Muscle of back (tissue), 3 donors: ENCODE measurements at regions not wholly inside any gene's neighbourhood (a gene's known extent, or its start where the extent isn't known, plus 50 kb on each side); places are given as distances from the start of the nearest gene placed in this dataset.
"Not testable (repeated sequence)": the region's sequence is repeated elsewhere in the genome, so short reads cannot be mapped to it uniquely, and the experiment has no call there.

Experiments
- DNase-seq, 3 donors: peaks; one replicate each; pipeline versions ENCODE4 v3.0.0 to v3.0.0-alpha.2; 2013

DNA sequence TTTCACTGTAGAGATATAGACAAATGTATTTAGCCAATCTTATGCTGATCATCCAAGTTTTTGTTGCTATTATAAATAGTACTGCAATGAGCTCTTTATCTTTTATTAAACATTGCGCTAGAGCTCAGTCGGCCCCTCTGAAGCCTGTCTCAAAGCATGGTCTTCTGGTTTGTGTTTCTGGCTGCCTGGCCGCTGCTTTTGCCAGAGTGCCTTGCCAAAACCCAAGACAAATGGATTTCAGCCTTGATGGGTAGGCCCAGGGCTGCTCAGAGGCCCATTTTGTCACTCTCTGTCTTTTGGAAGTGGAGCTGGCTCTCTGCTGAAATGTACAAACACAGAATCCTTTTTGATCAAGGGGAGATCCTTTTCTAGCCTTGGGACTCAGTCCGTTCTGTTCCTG, 102.9 kb upstream of the KCNG1 start:
- no peak for DNase-seq

DNA sequence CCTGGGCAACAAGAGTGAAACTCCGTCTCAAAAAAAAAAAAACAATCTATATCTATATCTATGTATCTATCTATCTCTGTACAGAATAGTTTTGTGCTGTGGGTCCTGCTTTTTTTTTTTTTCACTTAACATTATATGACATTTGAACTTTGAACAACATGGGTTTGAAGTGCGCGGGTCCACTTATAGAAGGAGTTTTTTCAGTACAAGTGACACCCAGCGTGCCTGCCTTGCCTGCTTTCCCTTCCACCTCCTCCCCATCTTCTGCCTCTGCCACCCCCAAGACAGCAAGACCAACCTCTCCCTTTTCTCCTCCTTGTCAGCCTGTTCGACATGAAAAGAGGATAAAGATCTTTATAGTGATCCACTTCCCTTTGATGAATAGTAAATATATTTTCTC, 102.2 kb upstream of the KCNG1 start:
- DNase-seq, result no peak

DNA sequence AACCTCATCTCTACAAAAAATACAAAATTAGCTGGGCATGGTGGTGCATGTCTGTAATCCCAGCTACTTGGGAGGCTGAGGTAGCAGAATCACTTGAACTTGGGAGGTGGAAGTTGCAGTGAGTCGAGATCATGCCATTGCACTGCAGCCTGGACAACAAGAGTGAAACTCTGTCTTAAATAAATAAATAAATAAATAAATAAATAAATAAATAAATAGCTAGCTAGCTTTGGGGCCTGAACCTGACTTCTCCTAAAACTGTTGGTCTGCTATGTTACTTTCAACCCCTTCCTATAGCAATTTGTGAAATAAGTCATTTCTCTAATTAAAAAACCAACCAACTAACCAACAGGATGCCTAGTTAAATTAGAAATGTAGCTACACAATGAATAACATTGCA, 101.0 kb upstream of the KCNG1 start:
- DNase-seq, result not testable (repeated sequence)

DNA sequence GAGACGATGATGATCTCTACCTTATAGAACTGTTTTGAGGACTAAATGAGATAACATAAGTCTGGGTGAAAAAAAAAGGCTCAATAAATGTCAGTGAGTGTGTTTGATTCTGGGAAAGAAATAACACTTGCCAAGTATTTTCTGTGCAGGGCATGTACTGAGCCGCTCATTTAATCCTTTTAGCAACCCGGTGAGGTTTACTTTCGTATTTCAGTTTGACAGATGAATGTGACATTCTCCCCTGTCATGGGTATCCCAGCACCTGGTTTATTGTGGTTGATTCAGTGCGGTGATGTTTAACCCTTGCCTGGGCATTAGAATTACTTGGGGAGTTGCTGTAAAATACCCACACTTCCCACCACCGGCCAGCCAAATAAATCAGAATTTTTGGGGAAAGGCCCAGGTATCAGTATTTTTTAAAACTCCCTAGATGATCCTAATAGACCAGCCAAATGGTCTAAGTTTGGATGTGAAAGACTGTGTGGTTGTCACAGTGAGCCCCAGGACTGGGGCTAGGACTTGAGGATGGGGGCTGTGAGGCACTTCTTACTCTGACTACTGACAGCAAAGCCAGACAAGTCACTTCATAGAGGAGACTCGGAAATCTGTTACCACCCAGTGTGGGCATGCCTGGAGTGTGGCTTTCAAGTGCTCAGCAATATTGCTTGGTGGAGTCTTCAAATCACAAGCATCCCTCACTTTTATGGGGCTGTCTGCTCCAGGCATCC, 100.2 kb upstream of the KCNG1 start:
- DNase-seq, result no peak

DNA sequence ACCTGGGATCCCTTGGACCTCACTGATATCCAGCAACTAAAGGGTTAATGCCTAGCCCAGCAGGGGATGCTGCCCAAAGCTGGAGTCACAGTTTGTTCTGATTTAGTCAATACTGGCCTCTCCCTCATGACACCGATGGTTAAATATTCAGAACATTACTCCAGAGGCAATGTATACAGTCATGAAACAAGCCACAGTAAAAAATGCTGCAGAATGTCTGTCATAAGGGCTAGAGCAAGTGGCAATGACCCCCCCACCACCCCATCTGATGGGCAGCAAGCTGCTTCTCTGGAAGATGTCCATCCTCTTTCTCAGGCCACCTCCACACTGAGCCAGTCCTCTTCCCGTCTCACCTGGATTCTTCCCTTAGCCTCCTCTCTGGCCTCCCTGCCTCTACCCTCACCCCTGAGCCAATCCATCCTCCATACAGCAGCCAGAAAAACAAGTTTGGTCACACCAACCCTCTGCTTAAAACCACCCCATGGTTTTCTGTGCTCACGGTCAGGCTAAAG, 99.0 kb upstream of the KCNG1 start:
- peak in 1 of 3 donors; percentile 9 for DNase-seq

DNA sequence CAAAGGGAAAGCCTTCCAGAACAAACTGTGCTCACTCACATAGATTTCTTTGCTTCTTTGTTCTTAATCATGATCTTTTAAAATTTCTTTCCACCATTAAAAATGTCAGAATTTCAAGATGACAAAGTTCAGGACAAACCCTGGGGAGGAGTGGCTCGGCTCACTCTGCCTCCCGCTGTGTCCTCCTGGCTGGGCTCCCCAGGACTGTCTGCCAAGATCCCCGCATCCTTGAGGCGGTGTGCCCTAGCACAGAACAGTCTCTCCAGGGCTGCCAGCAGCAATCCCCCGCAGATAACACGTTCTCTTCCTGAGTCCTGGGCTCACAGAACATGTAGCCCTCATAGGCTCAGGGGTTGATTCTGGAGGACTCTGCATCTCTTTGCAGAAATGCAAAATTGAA, 98.4 kb upstream of the KCNG1 start:
- DNase-seq, result no peak

DNA sequence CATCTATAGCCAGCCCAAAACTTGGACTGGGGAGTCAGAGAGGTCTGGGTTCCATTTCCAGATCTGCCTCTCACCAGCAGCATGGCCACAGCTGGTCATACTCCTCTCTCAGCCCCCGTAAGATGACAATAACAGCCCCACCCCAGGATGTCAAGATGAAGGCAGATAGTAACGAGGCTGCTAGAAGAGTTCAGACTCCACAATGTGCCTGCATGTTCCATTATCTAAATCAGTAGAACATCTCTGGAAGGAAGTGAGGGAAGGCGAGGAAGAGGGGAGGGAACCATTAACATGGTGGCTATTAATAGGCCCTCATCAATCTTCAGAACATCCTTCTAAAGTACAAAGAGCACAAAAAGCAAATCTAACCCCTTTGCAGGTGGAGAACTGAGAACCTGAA, 98.0 kb upstream of the KCNG1 start:
- no peak for DNase-seq

DNA sequence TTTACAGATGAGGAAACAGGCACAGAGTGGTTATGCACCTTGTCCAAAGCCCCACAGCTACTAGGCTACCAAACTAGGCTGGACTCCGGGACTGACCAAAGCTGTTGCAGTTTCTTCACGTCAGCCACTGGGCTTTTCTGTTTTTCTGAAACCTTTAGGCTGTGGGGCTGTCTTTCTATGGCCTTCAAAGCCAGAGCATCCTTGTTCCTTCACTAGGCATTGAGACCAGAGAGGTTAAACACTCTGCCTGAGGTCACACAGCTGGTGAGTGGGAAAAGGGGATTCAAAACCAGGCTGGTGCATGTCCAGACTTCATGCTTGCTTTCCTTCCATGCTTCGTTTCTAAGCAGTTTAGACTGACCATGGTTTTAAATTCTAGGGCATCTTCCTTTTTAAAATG, 97.5 kb upstream of the KCNG1 start:
- no peak for DNase-seq

DNA sequence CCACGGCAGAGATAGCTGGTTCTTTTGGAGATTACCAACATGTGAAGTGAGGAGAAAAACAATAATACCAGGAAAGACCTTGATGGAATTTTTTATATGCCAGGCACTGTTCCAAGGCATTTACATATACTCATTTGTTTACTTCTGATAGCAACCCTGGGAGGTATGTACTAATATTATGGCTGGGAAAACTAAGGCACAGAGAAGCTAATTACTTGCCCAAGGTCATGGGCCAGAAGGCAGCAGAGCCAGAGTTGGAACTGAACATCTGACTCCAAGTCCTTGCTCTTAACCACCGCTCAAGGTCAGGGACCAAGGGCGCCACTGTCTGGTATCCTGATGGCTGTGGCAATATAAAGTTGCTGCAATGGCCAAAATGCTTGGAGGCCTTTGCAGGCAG, 97.0 kb upstream of the KCNG1 start:
- DNase-seq, result no peak

DNA sequence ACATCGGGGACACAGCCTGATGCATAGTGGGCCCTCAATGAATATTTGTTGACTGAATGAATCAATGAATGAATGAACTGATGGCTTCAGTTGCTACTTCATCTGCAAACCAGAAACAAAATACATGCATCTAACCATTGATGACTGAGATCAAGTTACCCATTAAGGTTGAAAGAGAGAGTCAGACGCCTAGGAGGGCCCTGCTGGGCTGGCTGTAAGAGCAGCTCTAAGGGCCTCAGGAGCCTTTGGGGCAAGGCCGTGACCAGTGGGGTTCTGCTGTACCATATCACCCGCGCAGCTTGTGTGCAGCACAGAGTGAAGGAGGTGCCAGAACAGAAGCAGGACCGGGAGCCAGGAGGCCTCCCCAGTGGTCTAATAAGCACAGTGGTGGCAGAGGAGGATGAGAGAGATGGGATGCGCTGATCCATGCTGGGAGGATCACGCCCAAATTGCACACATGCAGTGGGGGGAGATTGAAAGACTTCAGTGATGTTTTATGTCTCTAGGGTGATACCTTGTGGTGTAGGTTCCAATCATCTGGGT, 96.1 kb upstream of the KCNG1 start:
- DNase-seq, result no peak

DNA sequence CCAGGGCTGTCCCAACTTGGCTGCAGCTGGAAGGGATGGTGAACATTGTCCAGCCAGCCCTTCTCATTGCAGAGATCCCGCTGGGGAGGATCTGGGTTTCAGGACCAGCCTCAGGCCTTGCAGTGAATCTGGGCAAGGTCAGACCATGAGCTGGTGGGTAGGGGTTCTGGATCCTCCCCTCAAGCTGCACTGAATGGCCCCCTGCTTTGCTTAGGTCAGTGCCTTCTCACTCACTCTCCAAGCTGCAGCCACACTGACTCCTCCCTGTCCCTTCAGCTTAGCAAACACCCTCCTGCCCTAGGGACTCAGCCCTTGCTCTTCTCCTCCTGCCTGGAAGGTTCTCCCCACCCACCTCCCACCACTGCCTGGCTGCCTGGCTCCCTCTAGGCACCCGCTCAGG, 95.3 kb upstream of the KCNG1 start:
- no peak for DNase-seq

DNA sequence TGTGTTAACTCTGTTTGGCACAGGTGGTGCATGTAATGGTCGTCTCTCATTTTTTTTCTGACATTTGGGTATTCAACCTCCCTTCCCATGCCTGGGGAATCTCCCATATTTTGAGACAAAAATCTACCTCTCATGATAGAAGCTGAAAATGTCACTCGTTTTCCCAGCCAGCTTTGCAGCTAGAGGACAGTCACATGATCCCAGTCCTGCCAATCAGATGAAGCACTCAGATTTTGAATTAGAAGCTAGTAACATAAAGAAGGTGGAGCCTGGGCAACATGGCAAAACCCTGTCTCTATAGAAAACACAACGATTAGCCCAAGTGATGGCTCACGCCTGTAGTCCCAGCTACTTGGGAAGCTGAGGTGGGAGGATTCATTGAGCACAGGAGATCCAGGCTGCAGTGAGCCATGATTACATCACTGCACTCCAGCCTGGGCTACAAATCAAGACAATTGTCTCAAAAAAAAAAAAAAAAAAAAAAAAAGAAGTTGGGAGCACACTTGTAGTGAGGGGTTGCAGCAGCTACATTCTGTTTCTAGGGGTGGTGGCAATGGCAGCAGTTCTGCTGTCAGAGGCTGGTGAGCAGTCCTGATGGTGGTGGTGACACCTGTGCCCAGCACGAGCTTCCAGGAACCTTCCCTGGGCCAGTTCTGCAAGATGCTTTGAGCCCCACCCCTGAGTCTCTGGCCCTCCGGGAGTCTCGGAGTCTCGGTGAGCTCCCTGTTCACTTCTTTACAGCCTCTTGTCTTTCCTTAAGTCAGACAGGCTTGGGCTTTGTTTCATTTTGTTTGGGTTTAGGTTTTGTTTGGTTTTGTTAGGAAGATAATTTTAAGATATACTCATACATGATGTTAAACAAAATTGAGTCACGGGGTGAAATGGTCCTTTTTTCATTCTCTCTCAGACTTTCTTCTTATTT, 94.1 kb upstream of the KCNG1 start:
- no peak for DNase-seq

DNA sequence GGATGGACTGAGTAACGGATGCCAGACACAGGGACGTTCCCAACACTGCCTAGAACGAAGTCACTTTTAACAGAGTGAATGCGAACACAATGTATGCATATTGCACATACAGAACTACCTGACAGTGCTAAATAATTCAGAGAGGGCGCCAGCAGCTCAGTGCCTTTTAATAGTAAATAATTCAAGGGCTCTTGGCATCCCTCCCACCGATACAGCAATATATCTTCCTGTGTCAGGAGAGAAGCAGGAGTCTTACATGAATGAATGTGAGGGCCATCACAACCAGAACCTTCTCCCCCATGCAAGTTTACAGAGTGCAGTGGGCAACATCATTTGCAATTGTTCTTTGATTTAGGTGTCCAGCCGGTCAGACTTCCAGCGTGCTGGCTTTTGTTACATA, 88.4 kb upstream of the KCNG1 start:
- DNase-seq, result no peak

DNA sequence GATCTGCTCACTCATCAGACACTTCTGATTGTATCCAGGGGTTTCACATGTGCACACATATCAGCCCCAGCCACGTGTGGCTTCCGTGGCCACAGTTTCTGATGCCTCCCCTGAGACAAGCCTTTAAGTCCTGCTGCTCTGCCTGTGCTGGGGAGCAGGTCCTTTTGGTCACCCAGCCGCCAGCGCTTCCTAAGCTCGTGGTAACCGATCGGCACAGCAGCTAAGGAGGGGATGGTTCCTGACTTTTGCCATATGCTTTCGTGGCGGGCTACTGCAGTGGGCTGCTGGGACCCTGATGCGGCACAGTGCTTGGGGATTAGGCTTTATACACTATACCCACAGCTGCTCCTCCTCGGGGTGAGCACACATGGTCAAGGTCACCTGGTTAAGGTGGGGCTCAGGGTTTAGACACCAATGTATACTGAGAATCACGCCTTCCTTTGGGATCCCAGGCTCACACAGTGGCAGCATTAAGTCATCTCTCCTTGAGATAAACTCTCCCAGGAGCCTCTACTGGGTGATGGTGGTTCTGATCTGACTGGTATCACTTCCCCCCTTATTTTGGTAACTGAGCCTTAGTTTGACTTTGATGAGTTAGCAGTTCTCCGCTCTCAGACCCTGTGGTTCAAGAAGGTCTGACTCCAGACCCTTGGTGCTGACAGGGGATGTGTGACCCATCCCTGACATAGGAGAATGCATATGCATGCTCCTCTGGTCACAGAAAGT, 85.9 kb upstream of the KCNG1 start:
- no peak for DNase-seq

DNA sequence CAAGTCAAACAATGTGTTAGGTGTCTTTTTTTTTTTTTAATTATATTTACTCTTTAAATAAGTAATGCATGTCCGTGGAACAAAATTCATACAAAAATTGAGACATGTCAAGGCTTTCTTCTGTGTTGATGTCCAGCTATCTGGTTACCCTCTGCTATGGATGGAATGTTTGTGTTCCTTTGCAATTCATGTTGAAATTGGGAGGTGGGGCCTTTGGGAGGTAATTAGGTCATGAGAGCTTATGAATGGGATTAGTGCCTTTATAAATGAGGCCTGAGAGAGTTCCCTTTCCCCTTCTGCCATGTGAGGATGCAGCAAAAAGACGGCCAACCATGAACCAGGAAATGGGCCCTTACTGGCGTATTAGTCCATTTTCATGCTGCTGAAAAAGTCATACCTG, 83.1 kb upstream of the KCNG1 start:
- no peak for DNase-seq

DNA sequence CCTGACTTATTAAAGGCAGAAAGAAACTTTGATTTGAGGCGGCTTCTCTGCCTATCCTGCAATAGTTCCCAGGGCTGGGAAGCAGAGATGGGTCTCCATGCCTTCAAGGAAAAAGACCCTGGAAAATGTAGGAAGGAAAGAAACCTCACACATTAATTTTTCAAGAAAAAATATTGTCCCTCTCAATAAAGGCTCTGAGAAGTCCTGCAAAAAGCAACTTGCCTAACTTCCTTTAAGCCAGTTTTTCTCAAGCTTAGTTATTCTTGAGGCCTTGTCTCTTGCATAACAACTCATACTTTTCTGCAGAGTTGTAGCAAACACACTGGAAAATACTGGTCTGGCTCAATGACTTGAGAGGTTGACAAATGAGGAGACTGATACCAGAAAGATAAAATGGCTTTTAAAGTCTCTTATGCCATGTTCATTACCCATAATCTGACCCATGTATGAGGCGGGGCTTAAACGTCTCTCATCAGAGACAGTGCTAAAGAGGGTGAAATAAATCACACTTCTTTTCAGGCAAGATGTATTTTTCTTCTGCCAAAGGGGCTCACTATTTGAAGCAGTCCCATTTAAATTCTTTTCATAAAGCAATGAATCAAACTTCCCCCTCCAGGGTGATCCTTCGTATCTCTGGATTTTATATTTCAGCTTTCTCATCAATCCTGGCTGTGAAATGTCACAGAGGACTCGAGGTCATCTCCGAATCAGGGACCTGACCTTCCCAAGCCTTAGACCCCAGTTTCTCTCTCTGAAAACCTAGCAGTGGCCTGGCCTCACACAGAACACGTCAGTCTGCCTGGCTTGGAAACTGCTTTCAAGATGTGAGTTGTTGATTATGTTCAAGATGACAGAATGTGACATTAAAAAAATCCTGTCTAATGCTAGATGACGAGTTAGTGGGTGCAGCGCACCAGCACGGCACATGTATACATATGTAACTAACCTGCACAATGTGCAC, 82.3 kb upstream of the KCNG1 start:
- no peak for DNase-seq

DNA sequence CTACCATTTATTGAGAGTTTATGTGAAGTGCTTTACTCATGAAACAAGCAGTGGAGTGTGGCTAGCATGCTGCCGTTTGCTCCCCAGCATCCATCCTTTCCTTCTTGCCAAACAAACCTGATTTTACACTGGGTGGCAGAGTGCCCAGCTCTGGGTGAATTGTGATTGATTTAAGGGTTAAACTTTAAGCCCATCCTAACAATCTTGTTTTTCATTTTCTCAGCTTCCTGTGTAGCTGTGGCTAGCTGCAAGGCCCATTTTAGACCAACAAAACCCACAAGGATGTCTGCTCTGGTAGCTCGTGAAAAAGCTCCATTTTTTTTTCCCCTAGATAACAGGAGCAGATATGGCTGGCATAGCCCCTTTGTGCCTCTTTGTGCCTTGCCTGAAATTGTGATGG, 77.7 kb upstream of the KCNG1 start:
- DNase-seq, result no peak

DNA sequence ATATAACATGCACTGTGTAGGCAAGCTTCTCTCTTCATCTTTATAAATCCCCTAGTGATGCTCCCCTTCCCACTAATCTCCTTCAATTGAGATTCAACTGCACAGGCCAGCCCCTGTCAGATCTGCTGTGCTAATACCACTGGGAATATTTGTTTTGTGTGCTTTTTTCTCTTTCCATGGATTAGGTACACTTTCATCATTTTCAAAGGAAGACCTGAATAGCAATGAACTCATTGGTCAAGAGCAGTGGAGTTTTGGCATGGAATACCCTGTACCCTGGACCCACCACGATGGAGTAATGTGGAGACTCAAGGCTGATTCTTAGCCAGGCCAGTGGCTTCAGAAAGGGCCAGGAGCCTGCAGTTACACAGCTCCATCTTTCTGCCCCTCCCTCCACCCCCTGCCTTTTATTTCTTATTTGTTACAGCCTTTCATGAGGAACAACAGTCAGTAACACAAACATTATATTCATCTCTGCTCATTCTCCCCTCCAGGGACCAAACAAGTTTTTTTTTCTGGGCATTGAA, 75.4 kb upstream of the KCNG1 start:
- no peak for DNase-seq

DNA sequence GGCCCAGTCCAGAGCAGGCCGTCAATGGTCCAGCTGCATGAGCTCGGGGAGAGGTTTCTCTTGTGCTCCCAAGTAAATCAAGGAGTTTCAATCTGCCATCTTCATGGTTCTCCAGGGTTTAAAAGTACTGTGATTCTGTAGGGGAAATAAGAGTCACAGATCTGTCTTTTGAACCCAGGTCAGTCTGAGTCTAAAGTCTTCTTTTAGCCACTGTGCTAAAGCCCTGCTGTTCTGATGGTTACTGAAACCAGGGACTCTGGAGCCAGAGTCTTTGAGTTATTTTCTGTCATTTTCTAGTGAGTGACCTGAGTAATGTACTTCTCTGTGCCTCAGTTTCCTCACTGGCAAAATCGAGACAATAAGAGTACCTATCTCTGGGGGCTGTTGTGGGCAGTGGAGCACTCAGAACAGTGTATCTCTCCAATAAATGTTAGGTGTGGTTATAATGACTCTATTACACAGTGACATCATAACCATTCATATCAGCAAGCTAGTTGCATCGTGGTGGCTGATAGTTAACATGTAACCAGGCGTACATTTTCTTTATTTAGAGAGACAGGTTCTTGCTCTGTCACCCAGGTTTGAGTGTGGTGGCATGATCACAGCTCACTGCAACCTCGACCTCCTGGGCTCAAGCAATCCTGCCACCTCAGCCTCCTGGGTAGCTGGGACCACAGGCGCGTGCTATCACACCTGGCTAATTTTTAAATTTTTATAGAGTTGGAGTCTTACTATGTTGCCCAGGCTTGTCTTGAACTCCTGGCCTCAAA, 74.6 kb upstream of the KCNG1 start:
- DNase-seq, result no peak
